GM23248 (cell line): ENCODE measurements at regions not wholly inside any gene's neighbourhood (a gene's known extent, or its start where the extent isn't known, plus 50 kb on each side); places are given as distances from the start of the nearest gene placed in this dataset.

Experiments
- EZH2 ChIP-seq: fragments of 200-600 bp; sonication (generic); IDR thresholded peaks from 2 replicates; pipeline ENCODE4 v1.6.1; 2018; ENCODE audit warnings: antibody characterized with exemption, mild to moderate bottlenecking; ENCODE audit not compliant: insufficient read depth, poor library complexity, severe bottlenecking
- EZH2phosphoT487 ChIP-seq: fragments of 200-600 bp; sonication (generic); IDR thresholded peaks from 2 replicates; pipeline ENCODE4 v1.6.1; 2018; ENCODE audit warnings: antibody characterized with exemption, moderate library complexity, mild to moderate bottlenecking, low read depth; ENCODE audit not compliant: insufficient read depth

- TF ChIP-seq EZH2: no peak
- no peak for TF ChIP-seq EZH2phosphoT487
Measured at GRCh38 chr4:26192899-26193869, 127.6 kb upstream of the RBPJ start.
